Mesenchymal stem cell (in vitro differentiated cells and primary cell): ENCODE measurements at regions not wholly inside any gene's neighbourhood (a gene's known extent, or its start where the extent isn't known, plus 50 kb on each side); places are given as distances from the start of the nearest gene placed in this dataset.
A peak's percentile ranks its signal among the peaks of the same experiment; 100 is the strongest.

ENCODE experiments used
- DNase-seq: peaks from one replicate; pipeline ENCODE4 v3.0.0-alpha.2; 2013
- H2AFZ ChIP-seq: one replicate; pipeline ENCODE4 v1.6.1; 2013; ENCODE audit warnings: low read depth, mild to moderate bottlenecking, control low read depth, inconsistent platforms, low read length, moderate library complexity
- H2AK5ac ChIP-seq: 2 replicates; pipeline ENCODE4 v1.6.1; 2013; ENCODE audit warnings: low read length, moderate library complexity, mild to moderate bottlenecking, inconsistent platforms; ENCODE audit not compliant: severe bottlenecking
- H2BK120ac ChIP-seq: one replicate; pipeline ENCODE4 v1.6.1; 2013; ENCODE audit warnings: low read depth, mild to moderate bottlenecking, inconsistent platforms, low read length, moderate library complexity
- H2BK12ac ChIP-seq, 2 experiments: one replicate each; pipeline ENCODE4 v1.6.1; 2013; ENCODE audit warnings: inconsistent platforms in 2 of 2, low read length in 2 of 2, mild to moderate bottlenecking in 2 of 2, moderate library complexity in 2 of 2, control low read depth in 1 of 2
- H2BK15ac ChIP-seq: one replicate; pipeline ENCODE4 v1.6.1; 2013; ENCODE audit warnings: mild to moderate bottlenecking, low read depth, inconsistent platforms; ENCODE audit not compliant: poor library complexity, severe bottlenecking
- H2BK5ac ChIP-seq: 2 replicates; pipeline ENCODE4 v1.6.1; 2013; ENCODE audit warnings: low read depth, mild to moderate bottlenecking, low read length, control low read depth, inconsistent platforms; ENCODE audit not compliant: poor library complexity, severe bottlenecking
- H3K14ac ChIP-seq, 2 experiments: one replicate each; pipeline ENCODE4 v1.6.1; 2013; ENCODE audit warnings: inconsistent platforms in 2 of 2, low read length in 2 of 2, control low read depth in 1 of 2, mild to moderate bottlenecking in 1 of 2, moderate library complexity in 1 of 2
- H3K18ac ChIP-seq, 2 experiments: one replicate each; pipeline ENCODE4 v1.6.1; 2013; ENCODE audit warnings: inconsistent platforms in 2 of 2, low read length in 2 of 2, control low read depth in 1 of 2, low read depth in 1 of 2, mild to moderate bottlenecking in 1 of 2
- H3K23ac ChIP-seq, 2 experiments: one replicate each; pipeline ENCODE4 v1.6.1; 2013; ENCODE audit warnings: inconsistent platforms in 2 of 2, low read length in 2 of 2, mild to moderate bottlenecking in 2 of 2, moderate library complexity in 2 of 2, control low read depth in 1 of 2
- H3K27ac ChIP-seq: 2 replicates; pipeline ENCODE4 v1.5.1; 2013; ENCODE audit warnings: mild to moderate bottlenecking, moderate library complexity, low read length, control low read depth, inconsistent platforms; ENCODE audit not compliant: poor library complexity, severe bottlenecking
- H3K27me3 ChIP-seq, 2 experiments: 2 replicates each; pipeline versions ENCODE4 v1.6.1 to v1.7.0; 2013; ENCODE audit warnings: low read length in 2 of 2, mild to moderate bottlenecking in 2 of 2, moderate library complexity in 2 of 2, control low read depth in 1 of 2, inconsistent platforms in 1 of 2; ENCODE audit not compliant: control insufficient read depth in 1 of 2, insufficient read depth in 1 of 2
- H3K36me3 ChIP-seq, 2 experiments: 2 replicates each; pipeline versions ENCODE4 v1.6.1 to v1.7.0; 2013; ENCODE audit warnings: low read length in 2 of 2, control low read depth in 1 of 2, inconsistent platforms in 1 of 2, low read depth in 1 of 2, mild to moderate bottlenecking in 1 of 2; ENCODE audit not compliant: insufficient read depth in 2 of 2, control insufficient read depth in 1 of 2
- H3K4ac ChIP-seq, 2 experiments: one replicate each; pipeline ENCODE4 v1.6.1; 2013; ENCODE audit warnings: inconsistent platforms in 2 of 2, low read length in 2 of 2, mild to moderate bottlenecking in 2 of 2, moderate library complexity in 2 of 2, control low read depth in 1 of 2, low read depth in 1 of 2
- H3K4me1 ChIP-seq: 2 replicates; pipeline ENCODE4 v1.6.1; 2013; ENCODE audit warnings: low read depth, low read length, control low read depth; ENCODE audit not compliant: control insufficient read depth, insufficient read depth
- H3K4me2 ChIP-seq: 2 replicates; pipeline ENCODE4 v1.6.1; 2013; ENCODE audit warnings: low read length, mild to moderate bottlenecking, inconsistent platforms; ENCODE audit not compliant: poor library complexity, severe bottlenecking
- H3K4me3 ChIP-seq, 2 experiments: 2 replicates each; pipeline versions ENCODE4 v1.5.1 to v1.7.0; 2013; ENCODE audit warnings: low read length in 2 of 2, mild to moderate bottlenecking in 2 of 2, control low read depth in 1 of 2, low read depth in 1 of 2; ENCODE audit not compliant: insufficient read depth in 1 of 2
- H3K79me1 ChIP-seq: replicated peaks from 2 replicates; pipeline ENCODE4 v1.6.1; 2013; ENCODE audit warnings: mild to moderate bottlenecking, control low read depth, low read length, inconsistent platforms; ENCODE audit not compliant: poor library complexity, severe bottlenecking
- H3K9ac ChIP-seq: 2 replicates; pipeline ENCODE4 v1.7.0; 2013; ENCODE audit warnings: mild to moderate bottlenecking, low read length, moderate library complexity
- H3K9me3 ChIP-seq: 2 replicates; pipeline ENCODE4 v1.7.0; 2013; ENCODE audit warnings: mild to moderate bottlenecking, low read length; ENCODE audit not compliant: control insufficient read depth
- H4K8ac ChIP-seq: one replicate; pipeline ENCODE4 v1.6.1; 2013; ENCODE audit warnings: inconsistent platforms, mild to moderate bottlenecking, low read length, moderate library complexity
- H4K91ac ChIP-seq: one replicate; pipeline ENCODE4 v1.6.1; 2013; ENCODE audit warnings: mild to moderate bottlenecking, low read length, inconsistent platforms
- WGBS: methylation state at CpG from one replicate; pipeline ENCODE4 v1.1.7; 2013; ENCODE audit warnings: mixed read lengths; 5-methylcytosine and 5-hydroxymethylcytosine counted together

DNA sequence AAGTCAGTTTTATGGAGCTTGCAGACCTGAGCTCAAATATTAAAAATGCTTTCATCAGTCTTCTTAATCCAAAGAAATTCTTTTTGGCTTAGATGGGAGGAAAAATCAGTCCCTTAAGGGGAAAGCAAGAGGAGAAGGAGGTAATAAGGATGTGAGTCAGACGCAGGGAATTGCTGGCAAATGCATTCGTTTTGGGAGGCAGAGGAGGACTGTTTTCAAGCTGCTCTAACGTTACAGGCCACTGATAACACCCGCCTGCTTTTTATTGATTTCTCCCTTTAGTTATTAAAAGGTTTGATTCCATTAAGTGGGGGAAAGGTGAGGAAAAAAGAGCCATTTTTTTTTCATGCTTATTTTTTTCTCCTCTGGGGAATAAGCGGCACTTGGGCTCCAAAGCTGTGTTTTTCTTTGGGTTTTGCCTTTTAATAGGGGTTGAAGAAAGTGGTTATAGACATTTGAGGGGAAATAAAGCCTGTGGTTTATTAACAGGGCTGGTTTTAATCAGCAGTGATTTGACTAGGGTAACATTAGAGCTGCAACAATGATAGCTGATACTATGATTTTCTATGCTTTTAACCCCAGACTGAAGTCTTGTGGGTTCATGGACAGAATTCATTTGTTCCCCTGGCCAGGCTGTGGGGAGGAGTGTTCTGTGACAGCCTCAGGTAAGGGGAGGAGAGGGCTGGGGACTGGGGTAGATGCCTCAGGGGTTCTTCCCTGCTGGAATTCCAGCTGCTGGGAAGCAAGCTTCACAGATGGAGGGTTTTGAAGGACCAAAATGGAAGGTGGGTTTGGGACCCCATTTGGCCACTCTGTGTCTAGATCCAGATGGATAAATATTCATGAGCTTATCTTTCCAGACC lies 225.2 kb downstream of the GAS1 start:
- Histone ChIP-seq H2AFZ (no peak overlapping the region), H3K14ac (no peak overlapping the region), H4K91ac (no peak overlapping the region), H3K4me1 (peaks cover 10% of the 10 kb centered on the region), H3K4me3 (peak overlapping the region in 1 of 2 experiments; percentile 60), H3K27ac (peak overlapping the region; percentile 59), H3K18ac (no peak overlapping the region), H3K36me3 (no peaks in the 10 kb centered on the region), H3K23ac (no peak overlapping the region), H3K9ac (peak overlapping the region; percentile 89), H2BK12ac (no peak overlapping the region), H3K4me2 (no peak overlapping the region), H3K4ac (no peak overlapping the region), H2AK5ac (peak overlapping the region; percentile 71), H2BK5ac (no peak overlapping the region), H3K79me1 (no peaks in the 10 kb centered on the region), H3K9me3 (no peaks in the 10 kb centered on the region), H2BK120ac (no peak overlapping the region), H3K27me3 (no peaks in the 10 kb centered on the region), H4K8ac (no peak overlapping the region), H2BK15ac (no peak overlapping the region)
- peak; percentile 27 for DNase-seq
- WGBS: 29% methylated on average over 3 of the region's 5 CpGs

DNA sequence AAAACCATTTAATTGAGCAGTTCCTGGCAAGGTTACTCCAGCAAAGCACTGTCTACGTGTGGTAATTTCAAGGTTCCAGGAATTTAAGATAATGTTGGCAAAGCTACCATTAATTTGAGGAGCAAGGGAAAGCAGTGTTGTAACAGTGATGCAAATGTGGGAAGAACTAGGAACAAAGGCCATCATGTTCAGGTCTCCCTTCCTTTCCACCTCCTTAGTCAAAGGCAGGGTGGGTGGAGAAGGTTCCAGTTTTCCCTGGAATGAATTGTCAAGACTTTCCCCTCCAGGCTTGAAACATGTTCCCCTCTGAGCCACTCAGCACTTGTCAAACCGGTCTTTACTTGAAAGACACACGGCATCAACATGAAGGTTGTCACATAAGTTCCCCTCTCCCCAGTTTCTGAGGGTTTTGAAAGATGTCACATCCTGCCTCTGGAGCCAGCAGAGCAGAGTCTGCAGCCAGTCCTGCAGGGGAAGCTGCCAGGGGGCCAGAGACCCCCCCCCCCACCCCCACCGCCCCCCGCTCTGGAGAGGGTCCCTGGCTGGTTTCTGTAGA lies 226.0 kb downstream of the GAS1 start:
- H4K91ac ChIP-seq: no peak overlapping the region
- no peaks in the 10 kb centered on the region for H3K9me3 ChIP-seq
- H3K18ac ChIP-seq: no peak overlapping the region
- WGBS: 35% methylated on average over 3 of the region's 5 CpGs
- no peak overlapping the region for H2BK120ac ChIP-seq
- H3K23ac ChIP-seq: no peak overlapping the region
- peaks cover 10% of the 10 kb centered on the region for H3K4me1 ChIP-seq
- H2AFZ ChIP-seq: no peak overlapping the region
- H3K27ac ChIP-seq: peak overlapping the region; percentile 17
- no peak overlapping the region for H2AK5ac ChIP-seq
- H3K4ac ChIP-seq: no peak overlapping the region
- H2BK5ac ChIP-seq: no peak overlapping the region
- H3K14ac ChIP-seq: no peak overlapping the region
- no peak overlapping the region for H4K8ac ChIP-seq
- H3K79me1 ChIP-seq: no peaks in the 10 kb centered on the region
- no peaks in the 10 kb centered on the region for H3K27me3 ChIP-seq
- H3K9ac ChIP-seq: peak overlapping the region; percentile 71
- H3K4me3 ChIP-seq: peak overlapping the region in 1 of 2 experiments; percentile 21
- no peak overlapping the region for H2BK12ac ChIP-seq
- H2BK15ac ChIP-seq: no peak overlapping the region
- no peak overlapping the region for H3K4me2 ChIP-seq
- DNase-seq: no peak
- no peaks in the 10 kb centered on the region for H3K36me3 ChIP-seq

DNA sequence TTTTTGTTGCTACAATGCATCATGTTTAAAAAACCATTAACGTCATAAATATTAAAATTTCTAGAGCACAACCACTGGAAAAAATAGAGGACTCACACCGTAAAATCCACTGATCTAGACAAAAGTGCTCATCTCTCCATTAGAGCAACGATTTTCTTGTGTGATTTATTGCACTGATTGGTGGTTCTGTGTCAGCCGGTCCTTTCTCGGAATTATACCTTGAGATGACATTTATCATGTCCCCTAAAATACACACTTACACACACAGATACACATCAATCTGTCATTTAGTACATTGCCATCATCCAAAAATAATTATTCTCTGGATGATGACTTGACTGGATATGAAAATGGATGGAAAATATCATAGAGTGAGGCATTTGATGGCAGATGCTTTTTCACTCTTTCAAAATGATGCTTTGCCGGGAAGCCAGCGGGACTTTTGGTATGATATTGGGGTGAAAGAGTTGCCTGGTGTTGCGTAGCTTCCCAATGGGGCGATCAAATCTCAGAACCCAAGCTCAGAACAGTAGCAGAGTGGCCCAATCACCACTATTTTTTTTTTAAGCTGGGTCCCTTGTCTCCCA lies 226.6 kb downstream of the GAS1 start:
- H3K4me1 ChIP-seq: peaks cover 10% of the 10 kb centered on the region
- no peak overlapping the region for H2AFZ ChIP-seq
- no peak overlapping the region for H3K23ac ChIP-seq
- no peaks in the 10 kb centered on the region for H3K27me3 ChIP-seq
- H3K9me3 ChIP-seq: no peaks in the 10 kb centered on the region
- 83% methylated on average over 6 of the region's 9 CpGs for WGBS
- no peak overlapping the region for H2BK15ac ChIP-seq
- H2BK5ac ChIP-seq: no peak overlapping the region
- no peaks in the 10 kb centered on the region for H3K79me1 ChIP-seq
- no peak overlapping the region for H3K18ac ChIP-seq
- no peak overlapping the region for H3K14ac ChIP-seq
- H3K36me3 ChIP-seq: no peaks in the 10 kb centered on the region
- H3K4me3 ChIP-seq: no peak overlapping the region
- no peak overlapping the region for H3K27ac ChIP-seq
- H3K4ac ChIP-seq: no peak overlapping the region
- H4K91ac ChIP-seq: no peak overlapping the region
- no peak overlapping the region for H2BK120ac ChIP-seq
- H3K9ac ChIP-seq: peak overlapping the region; percentile 71
- no peak overlapping the region for H2AK5ac ChIP-seq
- no peak overlapping the region for H2BK12ac ChIP-seq
- no peak overlapping the region for H4K8ac ChIP-seq
- no peak overlapping the region for H3K4me2 ChIP-seq
- DNase-seq: no peak

DNA sequence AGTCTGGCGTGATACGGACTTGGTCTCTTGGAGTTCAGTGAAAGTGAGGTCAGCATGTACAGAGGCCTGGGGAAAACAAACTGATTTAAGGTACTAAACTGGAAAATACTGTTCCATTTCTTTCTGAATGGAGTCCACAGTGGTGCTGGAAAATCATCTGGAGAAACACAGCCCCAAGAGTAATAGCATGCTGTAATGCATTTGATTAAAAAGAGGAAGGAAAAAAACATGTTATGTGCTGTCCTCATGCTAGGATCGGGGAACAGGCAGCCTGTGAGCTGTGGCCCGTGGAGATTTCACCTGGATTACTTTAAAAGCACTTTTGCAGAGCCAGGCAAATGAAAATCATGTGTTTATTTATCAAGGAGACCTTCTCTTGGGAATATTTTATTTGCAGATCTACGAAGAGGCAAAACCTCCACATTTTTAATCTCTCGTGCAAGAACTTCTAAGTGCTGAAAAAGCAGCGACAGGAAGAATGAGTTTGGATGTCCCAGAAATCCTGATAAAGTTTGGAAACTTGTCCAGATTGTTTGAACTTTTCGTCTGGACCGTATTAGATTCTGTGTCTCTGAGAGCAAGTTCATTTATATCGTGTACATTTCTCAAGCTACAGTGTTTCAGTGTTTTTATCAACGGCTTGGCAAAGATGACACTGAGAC lies 228.8 kb downstream of the GAS1 start:
- Histone ChIP-seq H3K79me1 (no peaks in the 10 kb centered on the region), H3K23ac (no peak overlapping the region), H4K91ac (no peak overlapping the region), H2AFZ (no peak overlapping the region), H2BK120ac (no peak overlapping the region), H3K9ac (peak overlapping the region; percentile 57), H3K4me2 (no peak overlapping the region), H3K14ac (no peak overlapping the region), H3K4ac (no peak overlapping the region), H3K27me3 (no peaks in the 10 kb centered on the region), H3K36me3 (no peaks in the 10 kb centered on the region), H3K4me3 (peak overlapping the region in 1 of 2 experiments; percentile 31), H3K4me1 (peaks cover 10% of the 10 kb centered on the region), H2AK5ac (no peak overlapping the region), H3K27ac (no peak overlapping the region), H2BK15ac (no peak overlapping the region), H4K8ac (no peak overlapping the region), H3K9me3 (no peaks in the 10 kb centered on the region), H2BK12ac (no peak overlapping the region), H2BK5ac (no peak overlapping the region), H3K18ac (no peak overlapping the region)
- no peak for DNase-seq
- 93% methylated on average over 11 of the region's 11 CpGs for WGBS
